ENCODE measurements at regions not wholly inside any gene's neighbourhood (a gene's known extent, or its start where the extent isn't known, plus 50 kb on each side); places are given as distances from the start of the nearest gene placed in this dataset.

DNA sequence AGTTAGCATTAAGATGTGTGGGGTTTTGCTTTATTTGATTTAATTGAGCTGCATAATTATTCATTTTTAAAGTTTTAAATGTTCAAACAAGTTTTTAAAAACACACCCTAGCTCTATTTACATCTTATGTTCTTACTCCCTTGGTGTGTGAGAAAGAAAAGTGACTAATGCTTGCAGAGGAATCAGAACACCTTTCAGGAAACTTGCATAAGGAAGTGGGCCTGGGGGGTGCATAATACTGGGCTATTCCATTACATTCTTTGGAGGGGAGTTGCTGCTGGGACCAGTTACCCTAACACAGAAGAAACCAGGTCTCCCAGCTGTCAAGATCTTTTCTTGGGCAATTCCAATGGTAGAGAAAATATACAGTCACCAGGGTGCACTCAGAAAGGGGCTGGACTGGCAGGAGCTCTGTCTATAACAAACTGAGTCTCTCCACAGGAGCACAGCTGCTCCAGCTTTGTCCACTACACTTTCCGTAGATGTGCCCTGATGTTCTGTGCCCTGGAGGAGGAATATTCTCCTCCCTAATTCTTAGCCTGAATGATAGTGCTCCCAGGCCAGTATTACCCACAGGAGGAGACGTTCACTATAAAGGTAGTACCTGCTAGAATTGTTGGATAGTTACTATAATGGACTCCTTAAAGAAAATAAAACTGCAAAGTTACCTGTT, 304.2 kb downstream of the CDC14C start:
- TF ChIP-seq, protein P1, sequence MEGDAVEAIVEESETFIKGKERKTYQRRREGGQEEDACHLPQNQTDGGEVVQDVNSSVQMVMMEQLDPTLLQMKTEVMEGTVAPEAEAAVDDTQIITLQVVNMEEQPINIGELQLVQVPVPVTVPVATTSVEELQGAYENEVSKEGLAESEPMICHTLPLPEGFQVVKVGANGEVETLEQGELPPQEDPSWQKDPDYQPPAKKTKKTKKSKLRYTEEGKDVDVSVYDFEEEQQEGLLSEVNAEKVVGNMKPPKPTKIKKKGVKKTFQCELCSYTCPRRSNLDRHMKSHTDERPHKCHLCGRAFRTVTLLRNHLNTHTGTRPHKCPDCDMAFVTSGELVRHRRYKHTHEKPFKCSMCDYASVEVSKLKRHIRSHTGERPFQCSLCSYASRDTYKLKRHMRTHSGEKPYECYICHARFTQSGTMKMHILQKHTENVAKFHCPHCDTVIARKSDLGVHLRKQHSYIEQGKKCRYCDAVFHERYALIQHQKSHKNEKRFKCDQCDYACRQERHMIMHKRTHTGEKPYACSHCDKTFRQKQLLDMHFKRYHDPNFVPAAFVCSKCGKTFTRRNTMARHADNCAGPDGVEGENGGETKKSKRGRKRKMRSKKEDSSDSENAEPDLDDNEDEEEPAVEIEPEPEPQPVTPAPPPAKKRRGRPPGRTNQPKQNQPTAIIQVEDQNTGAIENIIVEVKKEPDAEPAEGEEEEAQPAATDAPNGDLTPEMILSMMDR (IDR thresholded peaks at IDR 0.05; ENCODE audit: control extremely low read depth, extremely low read depth, low read depth, missing control alignments), result no peak
- ChIA-PET CTCF (interaction anchor here (1.4 to 2.6 kb wide), 3 partner anchors 9 to 45 kb away, joined by 3 to 8 read pairs (median 6); no protein-coding TSS in a partner anchor), POLR2A (no interaction called here)
- DNase-seq (ENCODE audit: extremely low spot score), result no peak

DNA sequence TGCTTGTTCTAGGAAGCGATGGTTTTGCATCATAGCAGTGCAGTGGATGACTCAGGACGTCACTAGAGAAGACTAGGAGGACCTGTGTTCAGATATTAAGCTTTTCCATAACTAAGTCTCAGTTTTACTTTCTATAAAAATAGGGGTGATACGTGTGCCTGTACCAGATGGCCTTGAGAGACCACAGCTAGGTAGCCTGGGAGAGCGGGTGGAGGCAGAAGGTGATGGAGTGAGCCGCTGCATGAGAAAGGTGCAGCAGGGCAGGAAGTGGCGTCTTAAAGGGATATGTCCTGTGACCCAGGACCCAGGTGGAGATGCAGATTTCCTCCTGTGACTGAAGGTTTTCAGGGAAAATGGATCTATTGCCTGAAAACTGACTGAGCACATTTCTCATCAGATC, 304.9 kb downstream of the CDC14C start:
- no peak for DNase-seq (ENCODE audit: extremely low spot score)
- TF ChIP-seq, protein P1 (IDR thresholded peaks at IDR 0.05; ENCODE audit: control extremely low read depth, extremely low read depth, low read depth, missing control alignments), result no peak
- POLR2A ChIA-PET, result no interaction called here
- CTCF ChIA-PET, result interaction anchor here (2.3 to 2.6 kb wide), 2 partner anchors 13 to 44 kb away, joined by 6 to 8 read pairs; no protein-coding TSS in a partner anchor

GRCh38 chr7:49243521-49243920, 319.2 kb downstream of the CDC14C start:
- TF ChIP-seq, protein P1 (IDR thresholded peaks at IDR 0.05; ENCODE audit: control extremely low read depth, extremely low read depth, low read depth, missing control alignments), result no peak
- DNase-seq (ENCODE audit: extremely low spot score), result no peak
- CTCF ChIA-PET, result no interaction called here
- POLR2A ChIA-PET, result no interaction called here

DNA sequence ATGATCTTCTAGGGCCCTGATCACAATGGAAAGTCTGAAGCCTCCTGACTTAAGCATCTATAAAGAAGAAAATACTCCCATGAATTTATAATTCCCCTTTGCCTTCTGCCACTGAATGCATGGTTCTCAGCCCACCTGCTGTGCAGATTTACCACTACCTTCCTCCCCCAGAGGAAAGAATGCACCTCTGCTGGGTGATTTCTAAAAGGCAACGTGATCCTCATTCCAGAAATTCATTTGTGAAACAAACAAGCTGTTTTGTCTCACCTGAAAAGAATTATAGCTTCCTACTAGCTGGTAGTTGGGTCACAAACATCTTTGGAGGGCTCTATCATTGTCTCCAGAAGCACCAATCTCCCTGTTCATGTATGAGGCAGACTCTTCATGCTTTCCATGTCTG, 320.2 kb downstream of the CDC14C start:
- TF ChIP-seq, protein P1 (IDR thresholded peaks at IDR 0.05; ENCODE audit: control extremely low read depth, extremely low read depth, low read depth, missing control alignments), result no peak
- POLR2A ChIA-PET, result no interaction called here
- CTCF ChIA-PET, result interaction anchor here (0.7 to 1.5 kb wide), 5 partner anchors 8 to 38 kb away, joined by 3 to 5 read pairs (median 3); no protein-coding TSS in a partner anchor
- no peak for DNase-seq (ENCODE audit: extremely low spot score)

DNA sequence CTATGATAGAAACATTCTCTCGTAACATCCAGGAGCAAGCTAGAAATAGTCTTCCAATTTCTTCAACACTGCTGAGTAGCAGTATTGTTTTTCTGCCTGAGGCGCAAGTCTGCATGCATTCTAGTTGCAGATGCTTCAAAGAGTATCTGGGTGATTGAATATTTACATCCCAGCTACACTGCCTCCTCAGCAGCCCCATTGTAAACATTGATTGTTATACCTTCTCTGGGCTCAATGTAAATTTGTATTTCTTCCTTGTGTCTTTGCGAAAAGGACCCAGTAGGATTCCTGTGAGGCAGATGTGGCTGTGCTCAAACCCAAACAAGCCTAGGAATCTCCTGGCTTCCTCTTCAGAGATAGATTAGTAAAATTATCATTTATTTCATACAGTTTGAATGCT, 320.7 kb downstream of the CDC14C start:
- CTCF ChIA-PET, result interaction anchor here (0.7 to 1.5 kb wide), 5 partner anchors 8 to 37 kb away, joined by 3 to 5 read pairs (median 3); no protein-coding TSS in a partner anchor
- no peak for DNase-seq (ENCODE audit: extremely low spot score)
- POLR2A ChIA-PET, result no interaction called here
- TF ChIP-seq, protein P1 (IDR thresholded peaks at IDR 0.05; ENCODE audit: control extremely low read depth, extremely low read depth, low read depth, missing control alignments), result no peak

- TF ChIP-seq, protein P1 (IDR thresholded peaks at IDR 0.05; ENCODE audit: control extremely low read depth, extremely low read depth, low read depth, missing control alignments), result no peak
- no peak for DNase-seq (ENCODE audit: extremely low spot score)
- POLR2A ChIA-PET, result no interaction called here
- CTCF ChIA-PET, result interaction anchor here (1.0 kb wide), 1 partner anchor 26 kb away, joined by 3 read pairs; no protein-coding TSS in a partner anchor
Observed at GRCh38 chr7:49247759-49248158, 323.4 kb downstream of the CDC14C start.
